Central memory CD4-positive, alpha-beta T cell (primary cell): ENCODE measurements at regions not wholly inside any gene's neighbourhood (a gene's known extent, or its start where the extent isn't known, plus 50 kb on each side); places are given as distances from the start of the nearest gene placed in this dataset.
"Not testable (repeated sequence)": the region's sequence is repeated elsewhere in the genome, so short reads cannot be mapped to it uniquely, and the experiment has no call there.

Experiments used
- DNase-seq: peaks from one replicate; pipeline ENCODE4 v3.0.0; 2022

DNA sequence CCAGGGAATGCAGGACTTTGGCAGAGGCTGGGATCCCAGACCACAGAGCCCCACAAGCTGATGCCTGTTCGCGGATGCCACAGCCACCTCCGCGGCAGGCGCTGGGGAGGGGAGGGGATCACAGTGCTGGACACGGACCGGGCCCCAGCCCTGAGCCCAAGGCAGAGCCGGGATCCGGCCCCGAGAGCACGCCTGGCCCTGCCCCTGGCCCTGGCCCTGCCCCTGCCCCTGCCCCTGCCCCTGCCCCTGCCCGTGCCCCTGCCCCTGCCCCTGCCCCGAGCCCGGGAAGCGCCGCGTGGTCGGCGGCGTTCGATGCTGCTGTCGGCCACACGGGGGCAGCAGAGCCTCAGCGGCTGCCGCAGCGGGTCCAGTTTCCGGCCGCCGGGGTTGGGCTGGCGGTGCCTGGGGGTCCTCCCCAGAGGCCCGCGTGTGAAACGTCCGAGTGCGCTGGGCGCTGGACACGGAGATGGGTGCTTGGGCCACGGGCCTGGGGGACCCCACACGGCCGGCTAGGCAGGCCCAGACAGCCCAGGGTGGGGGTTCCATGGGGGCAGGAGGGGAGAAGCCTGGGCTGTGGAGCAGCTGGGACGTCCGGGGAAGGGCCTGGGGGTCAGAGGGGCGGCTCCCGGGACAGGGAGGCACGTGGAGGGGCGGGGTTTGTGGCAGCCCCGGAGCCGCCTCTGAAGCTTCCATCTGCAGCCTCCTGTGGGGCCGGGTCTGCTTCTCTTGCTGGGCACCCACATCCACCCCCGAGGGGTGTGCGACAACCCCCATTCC is 153.8 kb downstream of the TMEM121 start:
- DNase-seq, result not testable (repeated sequence)

DNA sequence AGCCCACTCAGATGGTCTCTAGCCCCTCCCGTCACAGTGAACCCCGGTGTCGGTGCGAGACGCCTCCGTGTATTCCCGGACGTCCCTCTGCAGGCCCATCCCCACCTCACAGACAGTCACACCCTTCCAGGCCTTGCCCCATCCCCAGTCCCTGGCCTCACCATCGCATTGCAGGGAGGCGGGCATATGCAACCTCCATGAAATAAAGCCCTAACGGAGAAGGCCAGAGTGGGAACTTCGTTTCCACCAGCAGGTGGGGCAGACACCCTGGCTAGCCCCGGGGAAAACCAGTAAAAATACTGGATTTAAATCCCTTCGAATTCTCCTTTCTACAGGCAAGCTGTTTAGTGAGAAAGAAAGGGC is 154.3 kb downstream of the TMEM121 start:
- DNase-seq, result not testable (repeated sequence)

DNA sequence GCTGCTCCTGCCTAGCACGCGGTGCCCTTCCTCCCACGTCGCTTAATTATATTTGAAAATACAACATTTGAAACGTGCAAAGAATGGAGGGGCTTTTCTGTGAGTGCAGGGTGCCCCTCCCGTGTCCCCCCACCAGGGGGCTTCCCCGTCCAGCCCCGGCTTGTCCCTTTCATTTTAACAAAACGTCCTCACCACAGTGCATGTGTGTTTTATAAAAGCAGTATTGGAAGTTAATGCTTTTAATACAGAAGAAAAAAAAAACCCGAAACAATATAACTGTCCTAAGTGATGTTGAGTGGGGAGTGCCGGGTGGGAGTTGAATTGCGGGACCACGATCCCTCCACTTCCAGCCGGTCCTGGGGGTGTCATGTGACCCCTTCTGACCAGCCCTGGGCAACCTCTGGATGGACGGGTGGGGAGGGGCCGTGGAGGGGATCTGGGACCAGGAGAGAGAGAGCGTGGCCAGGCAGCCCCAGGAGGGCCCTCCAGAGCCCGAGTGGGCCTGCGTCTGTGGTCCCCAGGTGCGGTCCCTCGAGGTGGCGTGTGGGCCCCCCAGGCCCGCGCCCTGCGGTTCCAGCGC is 155.3 kb downstream of the TMEM121 start:
- DNase-seq, result not testable (repeated sequence)

DNA sequence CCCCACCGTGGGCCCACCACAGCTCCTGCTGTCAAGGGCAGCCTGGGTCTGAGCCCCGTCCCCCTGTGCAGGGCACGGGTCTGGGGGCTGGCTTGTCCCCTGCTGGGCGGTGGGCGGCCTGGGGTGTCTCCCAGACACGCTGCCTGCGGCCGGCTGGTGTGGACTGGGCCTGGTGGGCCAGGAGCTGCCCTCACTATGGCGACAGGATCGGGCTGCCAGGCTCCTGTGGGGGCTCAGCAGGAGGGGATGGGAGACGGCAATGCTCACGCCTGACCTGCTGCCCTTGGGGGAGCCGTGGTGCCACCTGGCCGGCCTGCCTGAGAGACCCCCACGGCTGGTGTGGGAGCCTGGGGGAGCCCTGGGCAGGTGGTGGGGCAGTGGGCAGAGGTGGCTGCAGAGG is 156.1 kb downstream of the TMEM121 start:
- DNase-seq, result not testable (repeated sequence)

DNA sequence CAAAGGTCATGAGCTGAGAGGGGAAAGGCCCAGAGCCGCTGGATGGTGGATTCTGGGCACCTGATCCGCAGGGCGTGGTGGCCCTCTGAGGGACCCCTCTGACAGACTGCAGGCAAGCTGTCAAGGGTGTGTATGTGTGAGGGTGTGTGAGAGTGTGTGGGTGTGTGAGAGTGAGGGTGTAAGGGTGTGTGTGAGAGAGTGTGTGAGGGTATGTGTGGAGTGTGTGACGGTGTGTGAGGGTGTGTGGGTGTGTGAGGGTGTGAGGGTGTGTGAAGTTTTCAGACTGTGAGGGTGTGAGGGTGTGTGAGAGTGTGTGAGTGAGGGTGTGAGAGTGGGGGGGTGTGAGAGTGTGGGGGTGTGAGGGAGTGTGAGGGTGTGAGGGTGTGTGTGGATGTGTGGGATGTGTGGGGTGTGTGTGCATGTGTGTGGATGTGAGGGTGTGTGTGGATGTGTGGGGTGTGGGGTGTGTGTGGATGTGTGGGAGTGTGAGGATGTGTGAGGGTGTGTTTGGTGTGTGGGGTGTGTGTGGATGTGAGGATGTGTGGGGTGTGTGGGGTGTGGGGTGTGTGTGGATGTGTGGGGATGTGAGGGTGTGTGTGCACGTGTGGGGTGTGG is 156.7 kb downstream of the TMEM121 start:
- no peak for DNase-seq

DNA sequence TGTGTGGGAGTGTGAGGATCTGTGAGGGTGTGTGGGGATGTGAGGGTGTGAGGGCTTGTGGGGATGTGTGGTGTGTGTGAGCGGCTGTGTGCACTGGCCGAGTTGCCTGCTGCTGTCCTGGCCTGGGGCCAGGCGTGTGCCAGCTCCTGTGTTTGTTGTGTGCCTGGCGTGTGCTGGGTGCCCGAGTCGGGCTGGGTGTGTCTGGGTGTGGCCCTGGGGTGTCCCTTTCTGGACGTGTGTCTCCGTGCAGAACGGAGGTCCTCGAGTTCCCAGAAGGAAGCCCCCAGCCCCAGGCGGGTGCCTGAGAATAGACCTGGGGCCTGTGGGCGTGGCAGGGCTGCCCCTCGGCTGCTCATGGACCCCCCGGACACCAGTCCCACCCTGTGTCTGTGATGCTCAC is 157.7 kb downstream of the TMEM121 start:
- not testable (repeated sequence) for DNase-seq

DNA sequence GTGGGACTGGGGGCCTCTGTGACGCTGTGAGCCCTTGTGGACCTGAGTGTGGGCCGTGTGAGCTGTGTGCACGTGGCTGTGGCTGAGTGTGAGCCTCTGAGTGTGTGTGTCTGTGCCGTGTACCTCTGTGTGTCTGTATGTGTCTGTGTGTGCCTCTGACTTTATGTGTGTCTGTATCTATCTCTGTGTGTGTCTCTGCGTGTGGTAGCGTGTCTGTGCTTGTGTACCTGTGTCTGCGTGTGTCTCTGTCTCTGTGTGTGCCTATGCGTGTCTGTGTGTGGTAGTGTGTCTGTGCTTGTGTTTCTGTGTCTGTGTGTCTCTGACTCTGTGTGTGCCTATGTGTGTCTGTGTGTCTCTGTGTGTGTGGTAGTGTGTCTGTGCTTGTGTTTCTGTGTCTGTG is 158.2 kb downstream of the TMEM121 start:
- DNase-seq, result not testable (repeated sequence)

DNA sequence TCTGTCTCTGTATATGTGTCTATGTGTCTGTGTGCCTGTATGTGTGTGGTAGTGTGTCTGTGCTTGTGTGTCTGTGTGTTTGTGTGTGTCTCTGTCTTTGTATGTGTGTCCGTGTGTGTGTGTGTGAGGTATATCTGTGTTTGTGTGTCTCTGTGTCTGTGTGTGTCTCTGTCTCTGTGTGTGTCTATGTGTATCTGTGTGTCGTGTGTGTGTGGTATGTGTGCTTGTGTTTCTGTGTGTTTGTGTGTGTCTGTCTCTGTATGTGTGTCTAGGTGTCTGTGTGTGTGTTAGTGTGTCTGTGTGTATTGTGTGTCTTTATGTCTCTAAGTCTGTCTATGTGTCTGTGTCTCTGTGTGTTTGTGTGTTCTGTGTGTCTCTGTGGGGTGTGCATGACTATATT is 158.6 kb downstream of the TMEM121 start:
- DNase-seq, result no peak

DNA sequence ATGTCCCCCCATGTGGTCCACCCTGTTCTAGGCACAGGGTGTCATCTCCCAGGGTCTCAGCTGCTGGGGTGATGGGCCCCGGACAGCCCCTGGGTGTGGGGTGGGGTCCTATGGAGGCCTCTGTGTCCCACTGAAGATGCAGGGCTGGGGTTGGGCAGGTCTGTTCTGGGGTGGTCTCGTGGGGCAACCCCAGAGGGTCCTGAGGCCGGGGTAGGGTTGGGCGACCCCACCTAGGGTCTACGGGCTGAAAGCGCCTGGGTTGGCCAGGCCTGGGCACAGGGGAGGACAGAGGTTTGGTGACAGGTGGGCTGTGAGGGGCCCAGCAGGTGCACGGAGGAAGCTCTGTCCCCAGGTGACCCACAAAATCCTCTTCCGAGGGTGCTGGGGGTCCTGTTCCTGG is 159.2 kb downstream of the TMEM121 start:
- DNase-seq, result not testable (repeated sequence)

DNA sequence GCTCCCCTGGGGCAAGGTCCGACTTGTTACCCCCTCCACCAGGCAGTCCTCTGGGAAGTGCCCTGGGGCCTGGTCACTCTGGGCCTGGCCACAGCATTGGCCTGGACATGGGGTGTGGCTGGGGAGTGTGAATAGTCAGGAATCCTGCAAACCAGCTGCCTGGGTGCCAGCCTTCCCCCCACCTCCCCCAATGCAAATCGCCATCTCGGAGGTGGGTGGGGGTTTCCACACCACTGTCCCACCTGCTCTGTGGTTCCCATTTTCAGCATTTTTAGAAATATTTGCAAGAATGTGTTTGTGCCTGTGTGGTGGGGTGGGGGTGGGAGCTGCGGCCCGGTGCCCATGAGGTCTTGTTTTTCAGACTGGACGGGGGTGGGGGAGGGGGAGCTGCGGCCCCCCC is 159.7 kb downstream of the TMEM121 start:
- not testable (repeated sequence) for DNase-seq

DNA sequence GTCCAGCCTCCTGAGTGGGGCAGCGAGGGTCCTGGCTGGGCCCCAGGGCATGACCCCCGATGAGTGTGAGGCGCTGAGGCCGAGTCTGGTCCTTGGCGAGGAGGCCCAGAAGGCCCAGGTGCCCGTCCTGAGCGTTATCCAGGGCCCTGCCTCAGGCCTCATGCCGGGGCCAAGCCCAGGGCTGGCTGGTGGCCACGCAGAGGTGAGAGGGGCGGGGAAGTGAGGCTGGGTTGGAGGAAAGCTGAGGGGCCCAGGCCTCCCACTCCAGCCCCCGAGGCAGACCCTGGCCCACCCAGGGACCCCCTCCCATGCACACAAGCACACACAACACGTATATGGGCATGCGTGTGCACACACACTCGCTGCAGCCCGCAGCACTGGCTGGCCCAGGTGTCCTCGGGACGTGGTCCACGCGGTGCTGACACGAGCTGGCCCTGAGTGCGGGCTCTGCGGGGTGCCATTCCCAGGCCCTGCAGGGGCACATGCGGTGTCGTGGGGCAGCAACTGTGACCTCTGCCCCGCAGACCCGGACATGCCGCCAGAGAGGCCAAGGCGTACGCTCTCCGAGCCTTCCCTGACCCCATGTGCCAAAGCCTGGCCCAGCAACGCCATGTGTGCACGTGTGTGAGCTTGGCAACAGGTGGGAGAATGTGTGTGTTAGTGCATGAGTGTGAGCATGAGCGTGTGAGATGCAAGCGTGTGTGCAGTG is 160.2 kb downstream of the TMEM121 start:
- not testable (repeated sequence) for DNase-seq

DNA sequence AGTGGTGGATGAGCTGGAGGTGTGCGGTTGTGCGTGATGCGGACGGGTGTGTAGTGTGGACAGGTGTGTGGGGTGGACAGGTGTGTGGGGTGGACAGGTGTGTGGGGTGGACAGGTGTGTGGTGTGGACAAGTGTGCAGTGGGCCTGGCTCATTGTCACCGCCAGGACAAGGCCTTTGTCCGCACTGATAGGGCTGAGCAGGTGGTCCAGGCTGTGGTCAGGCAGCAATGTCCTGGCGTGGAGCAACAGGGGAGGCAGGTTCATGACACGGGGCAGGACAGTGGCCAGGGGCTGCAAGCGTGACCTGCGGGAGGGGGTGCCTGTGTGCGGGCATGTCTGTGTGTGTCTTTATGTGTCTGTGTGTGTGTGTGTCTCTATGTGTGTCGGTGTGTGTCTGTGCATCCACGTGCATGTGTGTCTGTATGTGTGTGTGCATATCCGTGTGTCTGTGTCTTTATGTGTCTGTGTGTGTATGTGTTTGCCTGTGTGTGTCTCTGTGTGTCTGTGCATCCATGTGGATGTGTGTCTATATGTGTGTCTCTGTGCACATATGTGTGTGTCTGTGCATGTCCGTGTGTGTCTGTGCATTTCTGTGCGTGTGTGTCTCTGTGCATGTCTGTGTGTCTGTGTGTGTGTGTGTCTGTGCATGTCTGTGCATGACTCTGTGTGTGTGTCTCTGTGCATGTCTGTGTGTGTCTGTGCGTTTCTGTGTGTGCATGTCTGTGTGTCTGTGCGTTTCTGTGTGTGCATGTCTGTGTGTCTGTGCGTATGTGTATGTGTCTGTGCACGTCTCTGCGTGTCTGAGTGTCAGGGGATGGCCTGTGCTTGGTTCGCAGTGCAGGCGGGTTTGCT is 161.0 kb downstream of the TMEM121 start:
- DNase-seq, result not testable (repeated sequence)

DNA sequence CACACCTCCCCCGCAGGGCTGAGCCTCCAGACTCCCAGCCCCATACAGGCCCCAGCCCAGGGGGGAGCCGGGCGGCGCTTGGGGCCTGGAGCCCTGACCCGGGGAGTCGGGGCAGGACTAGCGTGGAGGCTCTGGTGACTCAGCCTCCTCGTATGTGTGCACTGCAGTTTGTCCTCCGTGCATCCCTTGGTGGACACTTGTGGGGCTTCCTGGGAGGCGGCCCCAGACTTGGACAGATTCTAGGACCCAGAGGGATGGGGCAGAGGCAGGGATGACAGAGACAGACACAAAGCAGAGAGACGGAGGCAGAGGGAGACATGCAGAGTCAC is 161.6 kb downstream of the TMEM121 start:
- DNase-seq, result not testable (repeated sequence)

DNA sequence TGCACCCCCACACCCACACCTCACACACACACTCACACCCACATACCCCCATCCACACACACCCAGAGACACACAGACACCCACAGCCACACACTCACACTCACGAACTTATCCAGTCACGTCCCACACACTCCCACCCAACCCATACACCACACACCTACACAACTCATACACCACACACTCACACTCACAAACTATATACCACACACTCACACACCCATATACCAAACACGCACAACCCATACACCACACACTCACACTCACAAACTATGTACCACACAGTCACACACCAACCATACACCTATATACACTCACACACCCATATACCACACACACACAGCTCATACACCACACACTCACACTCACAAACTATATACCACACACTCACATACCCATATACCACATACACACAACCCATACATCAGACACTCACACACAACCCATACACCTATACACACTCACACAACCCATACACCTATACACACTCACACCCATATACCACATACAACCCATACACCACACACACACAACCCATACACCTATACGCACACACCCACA is 162.4 kb downstream of the TMEM121 start:
- not testable (repeated sequence) for DNase-seq

DNA sequence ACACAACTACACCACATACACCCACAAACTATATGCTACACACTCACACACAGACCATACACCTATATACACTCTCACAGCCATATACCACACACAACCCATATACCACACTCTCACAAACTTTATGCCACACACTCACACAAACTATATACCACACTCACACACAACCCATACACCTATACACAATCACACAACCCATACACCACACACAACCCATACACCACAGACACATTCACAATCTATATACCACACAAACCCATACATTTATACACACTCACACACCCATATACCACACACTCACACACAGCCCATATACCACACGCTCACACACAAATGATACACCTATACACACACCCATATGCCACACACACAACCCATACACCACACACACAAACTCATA is 163.3 kb downstream of the TMEM121 start:
- DNase-seq, result no peak

DNA sequence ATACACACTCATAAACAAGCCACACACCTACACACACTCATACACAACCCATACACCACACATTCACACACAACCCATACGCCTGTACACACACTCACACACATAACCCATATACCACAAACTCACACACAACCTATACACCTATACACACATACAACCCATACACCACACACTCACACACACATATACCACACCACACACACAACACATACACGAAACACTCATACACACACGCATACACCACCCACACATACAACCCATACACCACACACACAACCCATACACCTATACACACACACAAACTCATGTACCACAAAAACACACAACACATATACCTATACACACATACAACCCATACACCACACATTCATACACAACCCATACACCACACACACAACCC is 164.3 kb downstream of the TMEM121 start:
- no peak for DNase-seq

DNA sequence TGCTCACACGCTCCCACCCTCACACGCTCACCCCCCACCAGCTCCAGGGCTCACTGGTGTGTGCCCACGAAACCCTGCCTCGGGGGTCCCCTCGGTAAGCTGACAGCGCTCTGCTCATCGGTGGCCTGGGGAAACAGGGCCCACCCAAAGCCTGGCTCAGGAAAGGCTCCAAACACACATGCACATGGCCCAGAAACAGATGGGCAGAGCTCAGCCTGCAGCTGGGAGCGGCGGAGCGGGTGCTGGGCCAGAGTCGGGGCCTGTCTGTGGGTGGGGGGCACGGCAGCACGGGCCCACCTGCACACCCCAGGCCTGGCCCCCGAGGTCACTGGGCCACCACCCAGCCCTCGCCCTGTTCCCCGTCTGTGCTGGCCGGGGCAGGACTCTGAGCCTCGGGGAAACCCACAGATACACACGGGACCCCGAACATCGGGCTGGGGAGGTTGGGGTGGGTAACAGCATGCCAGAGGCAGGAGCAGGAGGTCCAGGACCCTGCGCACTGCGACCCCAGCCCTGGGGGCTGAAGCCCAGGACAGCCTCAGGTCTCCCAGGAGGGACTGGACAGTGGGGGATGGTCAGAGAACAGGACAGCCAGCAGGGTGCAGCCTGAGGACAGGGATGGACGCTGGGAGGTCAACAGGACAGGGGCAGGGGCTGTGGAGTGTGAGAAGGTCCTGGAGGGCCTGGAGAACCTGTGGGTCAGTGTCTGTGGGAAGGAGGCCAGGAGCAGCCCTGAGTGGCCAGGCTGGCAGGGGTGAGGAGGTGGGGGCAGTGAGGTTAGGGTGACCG is 165.1 kb downstream of the TMEM121 start:
- DNase-seq, result not testable (repeated sequence)

DNA sequence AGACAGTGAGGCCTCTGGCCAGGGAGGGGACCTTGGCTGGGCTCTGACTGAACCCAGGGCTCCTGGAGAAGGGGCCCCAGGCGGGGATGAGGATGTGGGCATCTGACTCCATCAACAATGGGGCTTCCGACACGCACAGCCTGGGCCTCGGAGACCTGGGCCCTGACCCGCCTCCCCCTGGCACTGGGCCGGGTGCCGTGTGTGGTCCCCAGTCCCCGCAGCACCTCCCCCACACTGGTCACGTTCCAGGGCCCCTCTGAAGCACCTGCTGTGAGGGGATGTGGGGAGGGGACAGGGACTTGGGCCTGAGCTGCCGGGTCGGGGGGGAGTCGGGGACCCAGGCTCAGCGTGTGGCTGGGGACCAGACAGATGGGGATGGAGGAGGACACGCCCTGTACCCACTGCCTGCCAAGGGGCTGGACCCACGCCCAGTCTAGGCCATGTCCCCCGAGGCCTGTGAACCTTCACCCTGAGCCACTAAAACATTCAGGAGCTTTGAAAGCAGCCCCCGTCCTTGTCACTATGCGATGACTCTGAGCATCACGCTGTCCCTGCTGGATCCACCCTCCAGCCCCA is 165.8 kb downstream of the TMEM121 start:
- DNase-seq, result not testable (repeated sequence)

DNA sequence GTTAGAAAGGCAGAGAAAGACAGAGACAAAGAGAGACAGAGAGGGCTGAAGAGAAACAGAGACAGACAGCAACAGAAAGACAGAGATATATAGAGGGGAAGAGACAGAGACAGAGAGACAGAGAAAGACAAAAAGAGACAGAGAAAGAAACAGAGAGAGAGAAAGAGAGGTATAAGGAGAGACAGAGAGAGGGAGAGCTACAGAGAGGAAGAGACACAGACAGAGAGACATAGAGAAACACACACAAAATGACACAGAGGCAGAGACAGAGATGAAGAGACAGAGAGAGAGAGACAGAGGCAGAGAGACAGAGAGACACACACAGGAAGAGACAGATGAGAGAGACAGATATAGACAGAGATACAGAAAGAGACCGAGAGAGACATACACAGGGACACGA is 168.6 kb downstream of the TMEM121 start:
- DNase-seq, result no peak

DNA sequence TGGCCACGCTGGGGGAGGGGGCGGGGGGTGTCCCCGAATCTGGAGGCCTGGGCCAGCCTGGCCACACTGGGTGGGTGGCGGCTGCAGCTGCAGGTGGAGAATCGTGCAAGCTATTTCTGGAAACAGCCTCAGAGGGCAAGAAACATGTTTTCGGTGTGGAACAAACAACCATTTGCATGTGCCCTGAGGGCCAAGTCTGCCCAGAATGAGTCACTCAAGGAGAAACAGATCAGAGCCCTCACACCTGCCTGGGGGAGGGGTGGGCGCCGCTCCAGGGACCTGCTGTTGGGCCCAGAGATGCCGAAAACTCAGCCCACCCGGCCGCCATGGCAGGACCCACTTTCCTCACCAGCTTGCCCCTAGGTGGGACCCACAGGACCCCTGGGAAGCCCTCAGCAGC is 170.0 kb downstream of the TMEM121 start:
- DNase-seq, result not testable (repeated sequence)

DNA sequence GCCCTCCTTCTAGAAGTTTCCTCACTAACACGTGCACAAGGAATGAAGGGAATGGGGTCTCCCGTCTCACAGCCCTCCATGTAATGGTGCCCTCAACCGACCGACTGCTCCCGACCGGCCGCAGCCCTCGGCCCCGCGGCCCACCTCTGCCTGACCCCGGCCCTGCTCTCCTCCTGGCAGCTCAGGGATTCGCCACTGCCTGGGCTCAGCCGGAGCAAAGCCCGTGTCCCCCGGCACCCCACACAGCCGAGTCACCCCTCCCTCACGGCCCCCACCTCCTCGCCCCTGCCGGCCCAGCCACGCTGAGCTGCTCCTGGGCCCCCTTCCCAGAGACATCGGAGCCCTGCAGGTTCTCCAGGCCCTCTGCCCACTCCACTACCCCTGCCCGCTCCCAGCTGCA is 171.0 kb downstream of the TMEM121 start:
- DNase-seq, result not testable (repeated sequence)
